H54 (cell line): ENCODE measurements at regions not wholly inside any gene's neighbourhood (a gene's known extent, or its start where the extent isn't known, plus 50 kb on each side); places are given as distances from the start of the nearest gene placed in this dataset.

ENCODE experiments used
- DNase-seq: peaks from one replicate; pipeline ENCODE4 v3.0.0; 2011; ENCODE audit warnings: low spot score, mixed read lengths; ENCODE audit not compliant: insufficient read length
- FAIRE-seq: peaks from 3 replicates; lab custom pipeline; 2011; peaks lifted over from hg19 to GRCh38; lab: Jason Lieb, UNC
- POLR2A ChIP-seq: IDR thresholded peaks from 2 replicates; pipeline ENCODE4 v1.6.1; 2011; ENCODE audit warnings: low read depth, mild to moderate bottlenecking, low read length

GRCh38 chr2:215717501-215718381, 281.9 kb upstream of the FN1 start:
- no peak for FAIRE-seq
- TF ChIP-seq POLR2A = no peak
- no peak for DNase-seq

- no peak for TF ChIP-seq POLR2A
- no peak for FAIRE-seq
- no peak for DNase-seq
These were observed 281.1 kb upstream of the FN1 start for GRCh38 chr2:215716956-215717355.

- DNase-seq (no peak), FAIRE-seq (no peak)
- no peak for TF ChIP-seq POLR2A
These were observed 277.3 kb upstream of the FN1 start for GRCh38 chr2:215712871-215713790.

- no peak for TF ChIP-seq POLR2A
- DNase-seq (no peak), FAIRE-seq (no peak)
These were observed 276.5 kb upstream of the FN1 start for GRCh38 chr2:215712219-215712868.

GRCh38 chr2:215711471-215712034, 275.7 kb upstream of the FN1 start:
- DNase-seq (peak; percentile 36), FAIRE-seq (peak; percentile 81)
- TF ChIP-seq POLR2A = no peak

GRCh38 chr2:215707608-215708007, 271.7 kb upstream of the FN1 start:
- no peak for FAIRE-seq
- TF ChIP-seq POLR2A = no peak
- no peak for DNase-seq

GRCh38 chr2:215705771-215706361, 270.0 kb upstream of the FN1 start:
- no peak for DNase-seq
- TF ChIP-seq POLR2A = no peak
- FAIRE-seq = no peak

GRCh38 chr2:215705281-215705680, 269.4 kb upstream of the FN1 start:
- FAIRE-seq (no peak), DNase-seq (no peak)
- TF ChIP-seq POLR2A = no peak

- FAIRE-seq = no peak
- no peak for DNase-seq
- no peak for TF ChIP-seq POLR2A
These were observed 266.4 kb upstream of the FN1 start for GRCh38 chr2:215702116-215702902.

GRCh38 chr2:215699700-215700538, 264.1 kb upstream of the FN1 start:
- no peak for DNase-seq
- FAIRE-seq = no peak
- no peak for TF ChIP-seq POLR2A

GRCh38 chr2:215699018-215699417, 263.1 kb upstream of the FN1 start:
- no peak for TF ChIP-seq POLR2A
- FAIRE-seq = no peak
- no peak for DNase-seq
